Neural crest cell (in vitro differentiated cells): ENCODE measurements at regions not wholly inside any gene's neighbourhood (a gene's known extent, or its start where the extent isn't known, plus 50 kb on each side); places are given as distances from the start of the nearest gene placed in this dataset.

Experiments
- DNase-seq: peaks from one replicate; pipeline ENCODE4 v3.0.0; 2021; ENCODE audit warnings: low read depth, mixed read lengths, low spot score
- H3K27ac Mint-ChIP-seq: one replicate; pipeline ENCODE4 v1.8.0; 2021; ENCODE audit warnings: mild to moderate bottlenecking, mixed read lengths; ENCODE audit not compliant: unreplicated experiment
- H3K27me3 Mint-ChIP-seq: 2 replicates; pipeline ENCODE4 v1.8.0; 2021; ENCODE audit warnings: low read depth, mild to moderate bottlenecking, mixed read lengths
- H3K36me3 Mint-ChIP-seq: 2 replicates; pipeline ENCODE4 v1.8.0; 2021; ENCODE audit warnings: low read depth, mild to moderate bottlenecking, mixed read lengths
- H3K4me1 Mint-ChIP-seq: 2 replicates; pipeline ENCODE4 v1.8.0; 2021; ENCODE audit warnings: mixed read lengths
- H3K4me3 Mint-ChIP-seq: one replicate; pipeline ENCODE4 v1.8.0; 2021; ENCODE audit warnings: mild to moderate bottlenecking, mixed read lengths
- H3K9me3 Mint-ChIP-seq: 2 replicates; pipeline ENCODE4 v1.8.0; 2021; ENCODE audit warnings: mixed read lengths
- CTCF ChIP-seq: fragments of 200-600 bp; sonication (generic); conservative IDR thresholded peaks from 2 replicates; pipeline ENCODE4 v1.5.0; 2021; ENCODE audit warnings: antibody characterized with exemption, mild to moderate bottlenecking

- Mint-ChIP-seq H3K4me3 (no peak overlapping the region), H3K27me3 (no peaks in the 10 kb centered on the region), H3K4me1 (no peaks in the 10 kb centered on the region), H3K9me3 (peaks cover 3% of the 10 kb centered on the region), H3K27ac (no peak overlapping the region), H3K36me3 (no peaks in the 10 kb centered on the region)
- DNase-seq: no peak
- no peak for TF ChIP-seq CTCF
Observed at GRCh38 chr7:16309129-16309528, 112.2 kb downstream of the CRPPA start.

GRCh38 chr7:16301291-16301690 lies 120.0 kb downstream of the CRPPA start:
- no peaks in the 10 kb centered on the region for H3K9me3 Mint-ChIP-seq
- no peaks in the 10 kb centered on the region for H3K27me3 Mint-ChIP-seq
- H3K4me1 Mint-ChIP-seq: no peaks in the 10 kb centered on the region
- no peaks in the 10 kb centered on the region for H3K36me3 Mint-ChIP-seq
- TF ChIP-seq CTCF: no peak
- H3K27ac Mint-ChIP-seq: no peak overlapping the region
- H3K4me3 Mint-ChIP-seq: no peak overlapping the region
- no peak for DNase-seq

GRCh38 chr7:16300361-16300895 lies 120.9 kb downstream of the CRPPA start:
- H3K4me3 Mint-ChIP-seq: no peak overlapping the region
- H3K27me3 Mint-ChIP-seq: no peaks in the 10 kb centered on the region
- DNase-seq: no peak
- H3K9me3 Mint-ChIP-seq: no peaks in the 10 kb centered on the region
- H3K36me3 Mint-ChIP-seq: no peaks in the 10 kb centered on the region
- no peaks in the 10 kb centered on the region for H3K4me1 Mint-ChIP-seq
- TF ChIP-seq CTCF: no peak
- no peak overlapping the region for H3K27ac Mint-ChIP-seq

- Mint-ChIP-seq H3K27ac (no peak overlapping the region), H3K4me3 (no peak overlapping the region), H3K27me3 (no peaks in the 10 kb centered on the region), H3K4me1 (no peaks in the 10 kb centered on the region), H3K36me3 (no peaks in the 10 kb centered on the region), H3K9me3 (no peaks in the 10 kb centered on the region)
- DNase-seq: no peak
- TF ChIP-seq CTCF: no peak
Observed at GRCh38 chr7:16299853-16300252, 121.5 kb downstream of the CRPPA start.

GRCh38 chr7:16298221-16298620 lies 123.1 kb downstream of the CRPPA start:
- H3K27ac Mint-ChIP-seq: no peak overlapping the region
- TF ChIP-seq CTCF: no peak
- no peaks in the 10 kb centered on the region for H3K9me3 Mint-ChIP-seq
- peaks cover 3% of the 10 kb centered on the region for H3K4me1 Mint-ChIP-seq
- H3K4me3 Mint-ChIP-seq: no peak overlapping the region
- no peaks in the 10 kb centered on the region for H3K27me3 Mint-ChIP-seq
- no peak for DNase-seq
- H3K36me3 Mint-ChIP-seq: no peaks in the 10 kb centered on the region

GRCh38 chr7:16295558-16295957 lies 125.8 kb downstream of the CRPPA start:
- no peaks in the 10 kb centered on the region for H3K27me3 Mint-ChIP-seq
- no peak overlapping the region for H3K27ac Mint-ChIP-seq
- DNase-seq: no peak
- H3K4me1 Mint-ChIP-seq: peaks cover 4% of the 10 kb centered on the region
- TF ChIP-seq CTCF: no peak
- H3K4me3 Mint-ChIP-seq: no peak overlapping the region
- no peaks in the 10 kb centered on the region for H3K36me3 Mint-ChIP-seq
- no peaks in the 10 kb centered on the region for H3K9me3 Mint-ChIP-seq
